GM23338 (cell line): ENCODE measurements at regions not wholly inside any gene's neighbourhood (a gene's known extent, or its start where the extent isn't known, plus 50 kb on each side); places are given as distances from the start of the nearest gene placed in this dataset.

Experiments used
- ATAC-seq: fragments of 200-7000 bp; cut with Tn5 transposase; 3 replicates; pipeline ENCODE4 v1.9.1; 2020
- DNase-seq: peaks from one replicate; pipeline ENCODE4 v3.0.0-alpha.2; 2015; ENCODE audit warnings: low spot score
- H2AFZ ChIP-seq: fragments of 200-600 bp; sonication (generic); 2 replicates; pipeline ENCODE4 v1.8.0; 2016; ENCODE audit warnings: antibody characterized with exemption, mild to moderate bottlenecking, moderate library complexity
- H3F3A ChIP-seq: fragments of 200-600 bp; sonication (generic); replicated peaks from 2 replicates; pipeline ENCODE4 v1.8.0; 2017; ENCODE audit warnings: antibody characterized with exemption, mixed run types, low read depth
- H3K27ac ChIP-seq: fragments of 200-600 bp; sonication (generic); 2 replicates; pipeline ENCODE4 v1.6.1; 2016; ENCODE audit warnings: low read depth
- H3K27me3 ChIP-seq: fragments of 200-600 bp; sonication (generic); 2 replicates; pipeline ENCODE4 v1.8.0; 2016; ENCODE audit warnings: mild to moderate bottlenecking, mixed run types, moderate library complexity; ENCODE audit not compliant: insufficient read depth
- H3K36me3 ChIP-seq: fragments of 200-600 bp; sonication (generic); 2 replicates; pipeline ENCODE4 v1.8.0; 2016; ENCODE audit warnings: mild to moderate bottlenecking; ENCODE audit not compliant: insufficient read depth
- H3K4me1 ChIP-seq: fragments of 200-600 bp; sonication (generic); 2 replicates; pipeline ENCODE4 v1.8.0; 2016; ENCODE audit warnings: mild to moderate bottlenecking, moderate library complexity; ENCODE audit not compliant: insufficient read depth
- H3K4me2 ChIP-seq: fragments of 200-600 bp; sonication (generic); 2 replicates; pipeline ENCODE4 v1.7.1; 2017; ENCODE audit warnings: mixed run types
- H3K4me3 ChIP-seq: fragments of 200-600 bp; sonication (generic); 2 replicates; pipeline ENCODE4 v1.6.1; 2016; ENCODE audit warnings: mixed run types
- H3K79me2 ChIP-seq: fragments of 200-600 bp; sonication (generic); replicated peaks from 2 replicates; pipeline ENCODE4 v1.8.0; 2017; ENCODE audit warnings: mild to moderate bottlenecking; ENCODE audit not compliant: insufficient read depth
- H3K9me2 ChIP-seq: fragments of 200-600 bp; sonication (generic); 2 replicates; pipeline ENCODE4 v1.8.0; 2017; ENCODE audit not compliant: insufficient read depth
- H4K20me1 ChIP-seq: fragments of 200-600 bp; sonication (generic); replicated peaks from 2 replicates; pipeline ENCODE4 v1.8.0; 2017; ENCODE audit warnings: mild to moderate bottlenecking; ENCODE audit not compliant: insufficient read depth
- H3K27ac Mint-ChIP-seq: 2 replicates; pipeline ENCODE4 v1.8.0; 2020; ENCODE audit warnings: inconsistent platforms, mild to moderate bottlenecking, moderate library complexity, mixed read lengths
- H3K27me3 Mint-ChIP-seq: 3 replicates; pipeline ENCODE4 v1.8.0; 2022; ENCODE audit warnings: low read depth, mild to moderate bottlenecking, moderate library complexity, mixed read lengths, inconsistent platforms; ENCODE audit not compliant: insufficient read depth, poor library complexity
- H3K36me3 Mint-ChIP-seq: 3 replicates; pipeline ENCODE4 v1.8.0; 2021; ENCODE audit warnings: low read depth, mild to moderate bottlenecking, inconsistent platforms, moderate library complexity, mixed read lengths
- H3K4me1 Mint-ChIP-seq: 3 replicates; pipeline ENCODE4 v1.8.0; 2020; ENCODE audit warnings: mild to moderate bottlenecking, inconsistent platforms, mixed read lengths
- H3K4me3 Mint-ChIP-seq: 3 replicates; pipeline ENCODE4 v1.8.0; 2021; ENCODE audit warnings: moderate library complexity, mild to moderate bottlenecking, inconsistent platforms, mixed read lengths
- H3K9me3 Mint-ChIP-seq: 3 replicates; pipeline ENCODE4 v1.8.0; 2020; ENCODE audit warnings: moderate library complexity, mild to moderate bottlenecking, inconsistent platforms, mixed read lengths
- CREB1 ChIP-seq: fragments of 250-450 bp; sonication (Bioruptor Pico); IDR thresholded peaks from 2 replicates; pipeline ENCODE4 v1.5.0; 2020; ENCODE audit warnings: low read depth, mild to moderate bottlenecking, moderate library complexity
- CTCF ChIP-seq, 2 experiments: fragments of 200-600 bp in 1 of 2; sonication (generic) in 1 of 2; conservative IDR thresholded peaks; 2 replicates each; pipeline versions ENCODE4 v1.5.1 to v1.6.1; 2016 to 2017; ENCODE audit warnings: antibody characterized with exemption in 2 of 2, low read depth in 2 of 2, mild to moderate bottlenecking in 2 of 2, moderate library complexity in 1 of 2
- JUNB ChIP-seq: IDR thresholded peaks from one replicate; pipeline ENCODE4 v1.6.1; 2016; ENCODE audit warnings: antibody characterized with exemption; ENCODE audit not compliant: unreplicated experiment
- POLR2AphosphoS5 ChIP-seq: IDR thresholded peaks from 2 replicates; pipeline ENCODE4 v1.6.1; 2016; ENCODE audit warnings: antibody characterized with exemption, low read depth
- REST ChIP-seq: IDR thresholded peaks from one replicate; pipeline ENCODE4 v1.6.1; 2018; ENCODE audit warnings: antibody characterized with exemption; ENCODE audit not compliant: unreplicated experiment
- STAT1 ChIP-seq: IDR thresholded peaks from one replicate; pipeline ENCODE4 v1.6.1; 2016; ENCODE audit warnings: antibody characterized with exemption; ENCODE audit not compliant: unreplicated experiment
- ZNF331 ChIP-seq: fragments of 250-450 bp; sonication (Bioruptor Pico); IDR thresholded peaks from 2 replicates; pipeline ENCODE4 v1.5.0; 2020; ENCODE audit warnings: low read depth, mild to moderate bottlenecking, moderate library complexity

- TF ChIP-seq CTCF (conservative IDR thresholded peaks at IDR 0.05; ENCODE audit: low read depth in 2 of 2) = no peak
- no peak for TF ChIP-seq STAT1
- TF ChIP-seq CREB1 (CRISPR knock-in tag) = no peak
- TF ChIP-seq REST = no peak
Observed at GRCh38 chr16:86428729-86429517, 81.4 kb upstream of the FOXF1 start (continued).

GRCh38 chr16:86429663-86430062, 80.7 kb upstream of the FOXF1 start:
- no peak overlapping the region for H3K4me3 Mint-ChIP-seq

More at GRCh38 chr16:86429663-86430062, 80.7 kb upstream of the FOXF1 start:
- H3K36me3 ChIP-seq = no peaks in the 10 kb centered on the region
- no peak overlapping the region for H3K4me2 ChIP-seq
- Mint-ChIP-seq H3K27ac (no peak overlapping the region), H3K36me3 (no peaks in the 10 kb centered on the region; the same call in 2 of the 3 replicates), H3K27me3 (peaks cover 11% of the 10 kb centered on the region), H3K9me3 (no peaks in the 10 kb centered on the region; the same call in 2 of the 3 replicates), H3K4me1 (peaks cover 6% of the 10 kb centered on the region; the same call in 2 of the 3 replicates)
- H3K79me2 ChIP-seq = no peaks in the 10 kb centered on the region
- no peak for DNase-seq
- no peaks in the 10 kb centered on the region for H4K20me1 ChIP-seq
- no peaks in the 10 kb centered on the region for H3K27me3 ChIP-seq
- no peak overlapping the region for H2AFZ ChIP-seq
- ATAC-seq = no peak
- no peaks in the 10 kb centered on the region for H3F3A ChIP-seq
- H3K9me2 ChIP-seq = no peaks in the 10 kb centered on the region
- H3K27ac ChIP-seq = no peak overlapping the region
- no peak overlapping the region for H3K4me3 ChIP-seq
- TF ChIP-seq POLR2AphosphoS5 = no peak
- TF ChIP-seq REST = no peak
- TF ChIP-seq STAT1 = no peak
- TF ChIP-seq JUNB = no peak
- TF ChIP-seq CTCF (conservative IDR thresholded peaks at IDR 0.05; ENCODE audit: low read depth in 2 of 2) = no peak
- TF ChIP-seq ZNF331 (CRISPR knock-in tag) = no peak
- no peaks in the 10 kb centered on the region for H3K4me1 ChIP-seq
